ENCODE measurements at regions not wholly inside any gene's neighbourhood (a gene's known extent, or its start where the extent isn't known, plus 50 kb on each side); places are given as distances from the start of the nearest gene placed in this dataset.

- H3K27ac ChIP-seq (ENCODE audit: low read depth, low read length) = no peak overlapping the region
- H3K9me3 ChIP-seq (ENCODE audit: control insufficient read depth, insufficient read depth, low read length) = no peaks in the 10 kb centered on the region
- H3K4me3 ChIP-seq (ENCODE audit: low read depth, low read length) = no peak overlapping the region
- H3K36me3 ChIP-seq (ENCODE audit: control insufficient read depth, insufficient read depth, low read length) = no peaks in the 10 kb centered on the region
- no peaks in the 10 kb centered on the region for H3K27me3 ChIP-seq (ENCODE audit: control insufficient read depth, insufficient read depth, low read length)
- WGBS (ENCODE audit: insufficient coverage) = 100% methylated on average over 1 of the region's 3 CpGs
- H3K4me1 ChIP-seq (ENCODE audit: control insufficient read depth, insufficient read depth, low read length) = no peaks in the 10 kb centered on the region
- peak in 1 of 6 donors; percentile 59 for DNase-seq (ENCODE audit: low read depth in 4 of 6, low spot score in 6 of 6)
Observed at GRCh38 chr4:138727731-138728130, 287.9 kb upstream of the NOCT start.

GRCh38 chr4:138724530-138724929 is 291.1 kb upstream of the NOCT start:
- Histone ChIP-seq H3K27me3 (ENCODE audit: control insufficient read depth, insufficient read depth, low read length) (no peaks in the 10 kb centered on the region), H3K4me1 (ENCODE audit: control insufficient read depth, insufficient read depth, low read length) (no peaks in the 10 kb centered on the region), H3K9me3 (ENCODE audit: control insufficient read depth, insufficient read depth, low read length) (no peaks in the 10 kb centered on the region), H3K27ac (ENCODE audit: low read depth, low read length) (no peak overlapping the region), H3K36me3 (ENCODE audit: control insufficient read depth, insufficient read depth, low read length) (no peaks in the 10 kb centered on the region), H3K4me3 (ENCODE audit: low read depth, low read length) (no peak overlapping the region)
- DNase-seq (ENCODE audit: low read depth in 4 of 6, low spot score in 6 of 6) = peak in 1 of 6 donors; percentile 78
- 27% methylated on average over 4 of the region's 4 CpGs for WGBS (ENCODE audit: insufficient coverage)

DNA sequence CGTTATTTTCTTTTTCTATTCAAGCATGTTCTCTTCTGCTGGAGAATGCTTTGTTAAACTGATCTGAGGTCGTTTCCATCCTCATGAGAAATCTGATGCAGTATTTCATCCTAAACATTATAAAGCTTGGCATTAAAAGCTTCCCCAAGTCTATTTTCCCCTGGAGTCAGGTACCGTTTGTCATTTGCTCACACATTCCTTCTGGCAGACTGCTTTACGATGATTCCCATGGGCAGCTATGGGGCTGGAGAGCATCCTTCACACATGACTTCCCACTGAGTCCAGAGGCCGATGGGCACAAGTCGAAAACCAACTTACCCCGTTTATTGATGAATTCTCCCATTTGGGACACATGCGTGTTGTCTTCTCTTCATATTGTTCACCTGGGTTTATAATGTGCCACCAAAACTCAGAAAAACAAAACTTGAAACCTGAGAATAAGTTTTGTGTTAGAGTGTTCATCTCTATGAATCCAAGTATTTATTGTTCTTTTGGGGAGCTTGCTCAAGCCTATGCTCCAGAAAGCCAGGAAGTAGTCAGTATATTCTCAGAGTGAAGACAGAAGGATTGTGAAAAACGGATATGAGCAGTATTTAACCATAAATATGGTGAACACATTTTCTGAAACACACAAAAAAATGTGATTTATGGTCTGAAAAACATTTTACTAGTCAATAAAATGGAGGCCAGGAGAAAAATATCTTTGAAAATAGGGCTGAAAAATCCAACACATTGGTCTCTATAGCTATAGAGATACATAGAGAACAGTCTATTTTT is 298.8 kb upstream of the NOCT start:
- no peaks in the 10 kb centered on the region for H3K9me3 ChIP-seq (ENCODE audit: control insufficient read depth, insufficient read depth, low read length)
- WGBS (ENCODE audit: insufficient coverage) = 77% methylated on average over 4 of the region's 9 CpGs
- no peaks in the 10 kb centered on the region for H3K4me1 ChIP-seq (ENCODE audit: control insufficient read depth, insufficient read depth, low read length)
- DNase-seq (ENCODE audit: low read depth in 4 of 6, low spot score in 6 of 6) = peak in 1 of 6 donors; percentile 57
- H3K27ac ChIP-seq (ENCODE audit: low read depth, low read length) = no peak overlapping the region
- no peaks in the 10 kb centered on the region for H3K27me3 ChIP-seq (ENCODE audit: control insufficient read depth, insufficient read depth, low read length)
- no peak overlapping the region for H3K4me3 ChIP-seq (ENCODE audit: low read depth, low read length)
- no peaks in the 10 kb centered on the region for H3K36me3 ChIP-seq (ENCODE audit: control insufficient read depth, insufficient read depth, low read length)

DNA sequence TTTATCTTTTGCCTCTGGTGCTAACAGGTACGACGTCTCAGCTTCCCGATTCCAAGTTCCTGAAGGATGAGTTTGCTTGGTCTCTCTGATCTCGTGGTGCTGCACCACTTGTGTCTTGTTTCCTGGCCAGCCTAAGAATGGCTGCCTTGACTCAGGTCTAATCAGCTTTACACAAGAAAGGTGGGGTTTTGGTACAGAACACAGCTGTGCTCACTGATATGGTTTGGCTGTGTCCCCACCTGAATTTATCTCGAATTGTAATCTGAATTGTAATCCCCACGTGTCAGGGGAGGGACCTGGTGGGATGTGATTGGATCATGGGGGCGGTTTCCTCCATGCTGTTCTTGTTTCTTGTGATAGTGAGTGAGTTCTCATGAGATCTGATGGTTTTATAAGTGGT is 305.3 kb upstream of the NOCT start:
- Histone ChIP-seq H3K36me3 (ENCODE audit: control insufficient read depth, insufficient read depth, low read length) (no peaks in the 10 kb centered on the region), H3K4me1 (ENCODE audit: control insufficient read depth, insufficient read depth, low read length) (no peaks in the 10 kb centered on the region), H3K4me3 (ENCODE audit: low read depth, low read length) (no peak overlapping the region), H3K27ac (ENCODE audit: low read depth, low read length) (no peak overlapping the region), H3K9me3 (ENCODE audit: control insufficient read depth, insufficient read depth, low read length) (no peaks in the 10 kb centered on the region), H3K27me3 (ENCODE audit: control insufficient read depth, insufficient read depth, low read length) (no peaks in the 10 kb centered on the region)
- 100% methylated on average over 4 of the region's 7 CpGs for WGBS (ENCODE audit: insufficient coverage)
- no peak for DNase-seq (ENCODE audit: low read depth in 4 of 6, low spot score in 6 of 6)

DNA sequence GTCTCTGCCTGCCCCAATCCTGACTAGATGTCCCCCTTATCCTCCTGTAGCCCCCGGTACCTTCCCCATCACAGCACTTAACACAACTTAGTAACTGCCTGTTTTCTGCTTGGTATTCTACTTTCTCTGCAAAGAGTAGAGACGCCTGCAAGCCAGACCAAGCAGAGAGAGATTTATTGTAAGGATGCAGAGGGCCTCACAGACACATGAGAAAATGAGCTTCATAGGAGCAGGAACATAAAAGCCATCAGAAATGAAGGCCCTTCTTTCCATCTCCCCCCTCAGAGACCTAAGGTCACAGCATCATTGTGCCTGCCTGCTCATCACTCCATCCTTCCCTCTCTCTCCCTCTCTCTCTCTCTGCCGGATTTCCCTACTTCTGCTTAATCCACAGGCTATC is 305.7 kb upstream of the NOCT start:
- whole genome bisulfite sequencing (ENCODE audit: insufficient coverage) = 68% methylated on average over 2 of the region's 3 CpGs
- no peak for DNase-seq (ENCODE audit: low read depth in 4 of 6, low spot score in 6 of 6)
- Histone ChIP-seq H3K9me3 (ENCODE audit: control insufficient read depth, insufficient read depth, low read length) (no peaks in the 10 kb centered on the region), H3K36me3 (ENCODE audit: control insufficient read depth, insufficient read depth, low read length) (no peaks in the 10 kb centered on the region), H3K27ac (ENCODE audit: low read depth, low read length) (no peak overlapping the region), H3K4me3 (ENCODE audit: low read depth, low read length) (no peak overlapping the region), H3K4me1 (ENCODE audit: control insufficient read depth, insufficient read depth, low read length) (no peaks in the 10 kb centered on the region), H3K27me3 (ENCODE audit: control insufficient read depth, insufficient read depth, low read length) (no peaks in the 10 kb centered on the region)

- Histone ChIP-seq H3K27me3 (ENCODE audit: control insufficient read depth, insufficient read depth, low read length) (no peaks in the 10 kb centered on the region), H3K4me3 (ENCODE audit: low read depth, low read length) (no peak overlapping the region), H3K36me3 (ENCODE audit: control insufficient read depth, insufficient read depth, low read length) (no peaks in the 10 kb centered on the region), H3K27ac (ENCODE audit: low read depth, low read length) (no peak overlapping the region), H3K4me1 (ENCODE audit: control insufficient read depth, insufficient read depth, low read length) (no peaks in the 10 kb centered on the region), H3K9me3 (ENCODE audit: control insufficient read depth, insufficient read depth, low read length) (no peaks in the 10 kb centered on the region)
- DNase-seq (ENCODE audit: low read depth in 4 of 6, low spot score in 6 of 6) = no peak
- WGBS (ENCODE audit: insufficient coverage) = 83% methylated on average over 4 of the region's 8 CpGs
Observed at GRCh38 chr4:138707746-138708677, 307.6 kb upstream of the NOCT start.

DNA sequence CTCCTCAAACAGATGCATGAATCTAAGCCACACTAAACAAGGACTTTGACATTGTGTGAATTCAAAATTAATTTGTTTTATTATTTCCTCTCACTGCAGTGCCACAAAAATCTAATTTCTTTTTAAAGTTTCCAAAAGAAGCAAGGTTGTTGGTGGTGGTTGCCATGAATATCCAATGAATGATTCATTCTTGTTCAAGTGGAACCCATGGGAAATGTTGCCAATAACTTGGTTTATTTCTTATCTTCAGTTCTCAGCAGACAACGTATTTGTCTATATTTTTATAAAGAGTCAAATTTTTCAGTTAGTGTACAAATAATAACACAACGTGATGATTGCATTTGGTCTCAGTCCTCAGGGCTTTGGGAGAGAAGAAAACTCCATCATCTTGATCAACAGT is 309.4 kb upstream of the NOCT start:
- no CpG with 5 or more reads among the region's 2 CpGs for WGBS (ENCODE audit: insufficient coverage)
- Histone ChIP-seq H3K27me3 (ENCODE audit: control insufficient read depth, insufficient read depth, low read length) (no peaks in the 10 kb centered on the region), H3K36me3 (ENCODE audit: control insufficient read depth, insufficient read depth, low read length) (no peaks in the 10 kb centered on the region), H3K4me3 (ENCODE audit: low read depth, low read length) (no peak overlapping the region), H3K4me1 (ENCODE audit: control insufficient read depth, insufficient read depth, low read length) (no peaks in the 10 kb centered on the region), H3K9me3 (ENCODE audit: control insufficient read depth, insufficient read depth, low read length) (no peaks in the 10 kb centered on the region), H3K27ac (ENCODE audit: low read depth, low read length) (no peak overlapping the region)
- DNase-seq (ENCODE audit: low read depth in 4 of 6, low spot score in 6 of 6) = no peak

DNA sequence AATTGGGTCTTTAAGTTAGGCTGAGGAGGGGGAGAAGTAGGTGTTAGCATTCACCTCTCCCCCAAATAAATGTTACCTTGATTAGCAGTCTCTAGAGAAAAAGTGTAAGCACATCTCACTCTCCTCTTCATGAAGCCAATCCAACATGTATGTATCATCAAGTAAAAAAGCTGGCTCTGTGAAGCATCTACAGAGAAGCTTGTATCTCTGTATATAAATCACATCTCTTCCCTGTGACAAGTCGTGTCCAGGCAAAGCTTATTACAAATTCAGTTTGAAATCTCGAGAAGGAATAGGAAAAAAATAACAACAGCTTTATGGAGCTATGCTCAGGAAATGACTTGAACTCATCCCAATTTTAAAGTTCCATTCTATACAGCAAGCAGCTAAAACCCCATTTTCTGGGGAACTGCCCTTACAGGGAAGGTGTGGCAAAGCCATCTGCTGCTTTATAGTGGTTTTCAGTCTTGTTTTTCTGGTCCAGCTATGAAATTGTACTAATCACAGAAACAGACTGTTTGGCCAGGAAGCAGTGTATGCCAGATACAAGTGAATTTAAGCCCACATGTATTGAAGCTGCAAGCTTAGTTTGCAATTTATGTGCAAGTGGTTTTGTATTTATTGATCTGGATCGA is 313.3 kb upstream of the NOCT start:
- Histone ChIP-seq H3K4me1 (ENCODE audit: control insufficient read depth, insufficient read depth, low read length) (no peaks in the 10 kb centered on the region), H3K9me3 (ENCODE audit: control insufficient read depth, insufficient read depth, low read length) (no peaks in the 10 kb centered on the region), H3K4me3 (ENCODE audit: low read depth, low read length) (no peak overlapping the region), H3K36me3 (ENCODE audit: control insufficient read depth, insufficient read depth, low read length) (no peaks in the 10 kb centered on the region), H3K27me3 (ENCODE audit: control insufficient read depth, insufficient read depth, low read length) (no peaks in the 10 kb centered on the region), H3K27ac (ENCODE audit: low read depth, low read length) (no peak overlapping the region)
- peak in 2 of 6 donors; percentile 49 to 65 for DNase-seq (ENCODE audit: low read depth in 4 of 6, low spot score in 6 of 6)
- 67% methylated on average over 1 of the region's 3 CpGs for WGBS (ENCODE audit: insufficient coverage)

DNA sequence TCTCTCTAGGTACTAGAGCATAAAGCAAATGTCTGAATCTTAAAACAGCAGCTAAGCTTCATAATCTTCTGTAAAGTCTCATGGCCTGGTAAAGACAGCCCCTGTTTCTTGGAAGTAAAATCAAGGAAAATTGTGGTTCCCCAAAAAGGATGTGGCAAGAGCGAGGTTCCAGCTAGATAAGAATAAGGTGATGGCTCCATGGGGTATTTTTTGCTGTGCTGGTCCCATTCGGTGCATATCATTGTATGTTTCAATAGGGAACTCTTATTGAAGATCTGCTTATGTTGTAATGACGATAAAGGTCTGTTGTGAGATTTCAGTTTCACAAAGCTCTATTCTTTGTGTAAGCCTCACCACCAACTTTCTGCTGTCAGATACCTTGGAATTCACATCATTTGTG is 316.9 kb upstream of the NOCT start:
- no peak for DNase-seq (ENCODE audit: low read depth in 4 of 6, low spot score in 6 of 6)
- Histone ChIP-seq H3K4me3 (ENCODE audit: low read depth, low read length) (no peak overlapping the region), H3K9me3 (ENCODE audit: control insufficient read depth, insufficient read depth, low read length) (no peaks in the 10 kb centered on the region), H3K36me3 (ENCODE audit: control insufficient read depth, insufficient read depth, low read length) (no peaks in the 10 kb centered on the region), H3K4me1 (ENCODE audit: control insufficient read depth, insufficient read depth, low read length) (no peaks in the 10 kb centered on the region), H3K27ac (ENCODE audit: low read depth, low read length) (no peak overlapping the region), H3K27me3 (ENCODE audit: control insufficient read depth, insufficient read depth, low read length) (no peaks in the 10 kb centered on the region)
- 89% methylated on average over 2 of the region's 3 CpGs for WGBS (ENCODE audit: insufficient coverage)
